ENCODE measurements at regions not wholly inside any gene's neighbourhood (a gene's known extent, or its start where the extent isn't known, plus 50 kb on each side); places are given as distances from the start of the nearest gene placed in this dataset.

DNA sequence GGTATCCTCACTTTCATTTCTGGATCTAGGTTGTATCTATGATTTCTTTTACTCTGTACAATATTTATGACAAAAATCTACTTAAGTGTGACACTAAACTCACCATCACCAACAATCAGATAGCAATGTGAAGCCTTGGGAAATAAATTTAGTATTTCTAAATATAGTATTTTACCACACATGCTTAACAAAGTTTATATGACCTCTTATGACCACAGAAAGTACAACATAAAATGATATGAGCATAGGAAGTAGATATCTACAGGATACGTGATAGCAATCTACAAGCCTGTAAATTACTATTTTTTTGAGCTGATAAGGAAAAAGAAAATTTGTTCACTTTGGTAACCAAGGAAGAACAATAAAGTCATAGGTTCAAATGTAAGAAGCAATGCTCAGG is 910.4 kb upstream of the CITED2 start:
- TF ChIP-seq POLR2A (IDR thresholded peaks at IDR 0.05), result no peak
- TF ChIP-seq, protein P1, sequence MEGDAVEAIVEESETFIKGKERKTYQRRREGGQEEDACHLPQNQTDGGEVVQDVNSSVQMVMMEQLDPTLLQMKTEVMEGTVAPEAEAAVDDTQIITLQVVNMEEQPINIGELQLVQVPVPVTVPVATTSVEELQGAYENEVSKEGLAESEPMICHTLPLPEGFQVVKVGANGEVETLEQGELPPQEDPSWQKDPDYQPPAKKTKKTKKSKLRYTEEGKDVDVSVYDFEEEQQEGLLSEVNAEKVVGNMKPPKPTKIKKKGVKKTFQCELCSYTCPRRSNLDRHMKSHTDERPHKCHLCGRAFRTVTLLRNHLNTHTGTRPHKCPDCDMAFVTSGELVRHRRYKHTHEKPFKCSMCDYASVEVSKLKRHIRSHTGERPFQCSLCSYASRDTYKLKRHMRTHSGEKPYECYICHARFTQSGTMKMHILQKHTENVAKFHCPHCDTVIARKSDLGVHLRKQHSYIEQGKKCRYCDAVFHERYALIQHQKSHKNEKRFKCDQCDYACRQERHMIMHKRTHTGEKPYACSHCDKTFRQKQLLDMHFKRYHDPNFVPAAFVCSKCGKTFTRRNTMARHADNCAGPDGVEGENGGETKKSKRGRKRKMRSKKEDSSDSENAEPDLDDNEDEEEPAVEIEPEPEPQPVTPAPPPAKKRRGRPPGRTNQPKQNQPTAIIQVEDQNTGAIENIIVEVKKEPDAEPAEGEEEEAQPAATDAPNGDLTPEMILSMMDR (IDR thresholded peaks at IDR 0.05), result no peak

Measured in heart left ventricle (tissue), 13 donors.